ENCODE measurements at regions not wholly inside any gene's neighbourhood (a gene's known extent, or its start where the extent isn't known, plus 50 kb on each side); places are given as distances from the start of the nearest gene placed in this dataset.

DNA sequence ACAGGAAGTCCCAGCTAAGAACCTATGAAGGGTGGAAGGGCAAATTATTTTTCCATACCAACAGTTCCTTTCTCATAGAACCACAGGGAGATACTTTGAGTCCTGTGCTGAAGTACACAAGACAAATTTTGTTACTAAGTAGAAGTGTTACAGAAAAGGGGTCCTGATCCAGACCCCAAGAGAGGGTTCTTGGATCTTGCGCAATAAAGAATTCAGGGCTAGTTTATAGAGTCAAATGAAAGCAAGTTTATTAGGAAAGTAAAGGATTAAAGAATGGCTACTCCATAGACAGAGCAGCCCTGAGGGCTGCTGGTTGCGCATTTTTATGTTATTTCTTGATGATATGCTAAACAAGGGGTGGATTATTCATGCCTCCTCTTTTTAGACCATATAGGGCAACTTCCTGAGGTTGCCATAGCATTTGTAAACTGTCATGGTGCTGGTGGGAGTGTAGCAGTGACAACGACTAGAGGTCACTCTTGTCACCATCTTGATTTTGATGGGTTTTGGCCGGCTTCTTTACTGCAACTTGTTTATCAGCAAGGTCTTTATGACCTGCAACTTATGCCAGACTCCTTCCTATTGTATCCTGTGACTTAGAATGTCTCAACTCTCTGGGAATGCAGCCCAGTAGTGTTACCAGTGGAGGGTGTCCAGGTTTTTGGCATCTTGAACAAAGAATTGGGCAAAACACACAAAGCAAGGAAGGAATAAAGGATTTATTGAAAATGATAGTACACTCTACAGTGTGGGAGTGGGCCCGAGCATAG lies 409.4 kb downstream of the SH2D4B start:
- TF ChIP-seq, protein P1, sequence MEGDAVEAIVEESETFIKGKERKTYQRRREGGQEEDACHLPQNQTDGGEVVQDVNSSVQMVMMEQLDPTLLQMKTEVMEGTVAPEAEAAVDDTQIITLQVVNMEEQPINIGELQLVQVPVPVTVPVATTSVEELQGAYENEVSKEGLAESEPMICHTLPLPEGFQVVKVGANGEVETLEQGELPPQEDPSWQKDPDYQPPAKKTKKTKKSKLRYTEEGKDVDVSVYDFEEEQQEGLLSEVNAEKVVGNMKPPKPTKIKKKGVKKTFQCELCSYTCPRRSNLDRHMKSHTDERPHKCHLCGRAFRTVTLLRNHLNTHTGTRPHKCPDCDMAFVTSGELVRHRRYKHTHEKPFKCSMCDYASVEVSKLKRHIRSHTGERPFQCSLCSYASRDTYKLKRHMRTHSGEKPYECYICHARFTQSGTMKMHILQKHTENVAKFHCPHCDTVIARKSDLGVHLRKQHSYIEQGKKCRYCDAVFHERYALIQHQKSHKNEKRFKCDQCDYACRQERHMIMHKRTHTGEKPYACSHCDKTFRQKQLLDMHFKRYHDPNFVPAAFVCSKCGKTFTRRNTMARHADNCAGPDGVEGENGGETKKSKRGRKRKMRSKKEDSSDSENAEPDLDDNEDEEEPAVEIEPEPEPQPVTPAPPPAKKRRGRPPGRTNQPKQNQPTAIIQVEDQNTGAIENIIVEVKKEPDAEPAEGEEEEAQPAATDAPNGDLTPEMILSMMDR (conservative IDR thresholded peaks at IDR 0.05; ENCODE audit: low read depth, low read length), result no peak
- no peak for TF ChIP-seq EZH2 (IDR thresholded peaks at IDR 0.05; ENCODE audit: borderline replicate concordance, low read depth, low read length, poor library complexity, severe bottlenecking)

Data from A673 (cell line).